ENCODE measurements at regions not wholly inside any gene's neighbourhood (a gene's known extent, or its start where the extent isn't known, plus 50 kb on each side); places are given as distances from the start of the nearest gene placed in this dataset.
"Not testable (repeated sequence)": the region's sequence is repeated elsewhere in the genome, so short reads cannot be mapped to it uniquely, and the experiment has no call there.

GRCh38 chr14:31911160-31911559 lies 165.9 kb upstream of the ARHGAP5 start:
- no peak for DNase-seq

GRCh38 chr14:31913370-31913769 lies 163.7 kb upstream of the ARHGAP5 start:
- no peak for DNase-seq

- not testable (repeated sequence) for DNase-seq
Measured at GRCh38 chr14:31918289-31918688, 158.8 kb upstream of the ARHGAP5 start.

- DNase-seq = no peak
Measured at GRCh38 chr14:31920001-31920400, 157.1 kb upstream of the ARHGAP5 start.

- DNase-seq = no peak
Measured at GRCh38 chr14:31920989-31921650, 156.0 kb upstream of the ARHGAP5 start.

- DNase-seq = no peak
Measured at GRCh38 chr14:31921721-31922120, 155.4 kb upstream of the ARHGAP5 start.

- DNase-seq = no peak
Measured at GRCh38 chr14:31926123-31926522, 151.0 kb upstream of the ARHGAP5 start.

GRCh38 chr14:31926652-31927347 lies 150.3 kb upstream of the ARHGAP5 start:
- no peak for DNase-seq

GRCh38 chr14:31927348-31927832 lies 149.7 kb upstream of the ARHGAP5 start:
- DNase-seq = no peak

GRCh38 chr14:31930070-31930469 lies 147.0 kb upstream of the ARHGAP5 start:
- no peak for DNase-seq

- DNase-seq = no peak
Measured at GRCh38 chr14:31930493-31931240, 146.4 kb upstream of the ARHGAP5 start.

GRCh38 chr14:31932675-31933074 lies 144.4 kb upstream of the ARHGAP5 start:
- DNase-seq = no peak

- no peak for DNase-seq
Measured at GRCh38 chr14:31933716-31934115, 143.4 kb upstream of the ARHGAP5 start.

- DNase-seq = no peak
Measured at GRCh38 chr14:31934767-31935266, 142.3 kb upstream of the ARHGAP5 start.

GRCh38 chr14:31935391-31935790 lies 141.7 kb upstream of the ARHGAP5 start:
- no peak for DNase-seq

GRCh38 chr14:31936115-31936514 lies 141.0 kb upstream of the ARHGAP5 start:
- DNase-seq = no peak

- peak; percentile 89 for DNase-seq
Measured at GRCh38 chr14:31937730-31938346, 139.3 kb upstream of the ARHGAP5 start.

- no peak for DNase-seq
Measured at GRCh38 chr14:31939934-31940333, 137.2 kb upstream of the ARHGAP5 start.

GRCh38 chr14:31941487-31941886 lies 135.6 kb upstream of the ARHGAP5 start:
- DNase-seq = no peak

GRCh38 chr14:31942166-31942841 lies 134.8 kb upstream of the ARHGAP5 start:
- DNase-seq = no peak

- no peak for DNase-seq
Measured at GRCh38 chr14:31943217-31943799, 133.8 kb upstream of the ARHGAP5 start.

- no peak for DNase-seq
Measured at GRCh38 chr14:31943861-31944255, 133.2 kb upstream of the ARHGAP5 start.
